ENCODE measurements at regions not wholly inside any gene's neighbourhood (a gene's known extent, or its start where the extent isn't known, plus 50 kb on each side); places are given as distances from the start of the nearest gene placed in this dataset.

DNA sequence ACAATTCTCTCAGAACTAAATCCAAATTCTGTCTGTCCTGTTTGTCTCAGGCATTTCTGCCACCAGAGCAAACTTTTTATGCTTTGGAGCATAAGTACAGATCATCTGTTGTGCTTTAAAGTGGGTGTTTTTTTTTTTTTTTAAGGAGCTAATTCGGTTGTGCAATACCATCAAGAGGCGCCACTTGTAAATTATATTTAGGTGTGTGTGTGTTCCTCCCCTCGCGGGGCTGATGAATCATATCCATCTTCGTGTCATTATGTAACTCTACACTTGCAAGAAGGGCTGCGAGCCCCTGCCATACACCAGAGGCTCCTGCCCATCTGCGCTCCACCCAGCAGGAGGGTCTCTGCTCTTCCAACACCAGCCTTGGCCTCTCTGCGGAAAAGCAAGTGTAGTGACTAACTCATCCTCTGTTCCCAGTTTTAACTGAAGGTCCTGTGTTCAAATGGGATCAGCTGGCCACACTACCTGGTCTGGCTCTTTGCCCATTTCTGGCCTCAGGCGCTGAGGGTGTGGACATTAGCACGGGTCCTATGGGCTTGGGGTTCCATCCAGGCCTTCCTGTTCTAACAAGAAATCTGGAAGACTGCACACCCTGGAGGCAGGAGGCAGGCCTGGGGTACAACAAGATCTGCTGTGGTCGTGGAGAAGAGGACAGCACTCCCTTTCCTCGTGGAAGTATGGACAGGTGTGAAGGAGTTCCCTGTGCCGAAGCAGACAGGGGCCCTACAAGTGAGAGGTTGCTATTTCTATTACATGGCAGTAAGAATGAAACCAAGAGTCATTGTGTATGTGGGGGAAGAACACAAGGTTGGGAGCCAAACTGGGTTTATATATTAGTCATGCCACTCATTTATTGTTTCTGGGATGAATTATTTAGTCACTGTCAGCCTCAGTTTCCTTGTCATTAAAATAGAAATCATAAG lies 96.1 kb upstream of the MBNL2 start:
- Histone ChIP-seq H3K4me3 (ENCODE audit: extremely low read depth in 1 of 4, insufficient read depth in 2 of 4, low read depth in 3 of 4, low read length in 4 of 4) (no peak overlapping the region), H2AK5ac (ENCODE audit: low read depth, low read length) (no peak overlapping the region), H2AFZ (ENCODE audit: low read length) (no peak overlapping the region), H3K18ac (ENCODE audit: extremely low read depth, low read length) (no peak overlapping the region), H3K9me3 (ENCODE audit: insufficient read depth in 2 of 2, low read depth in 1 of 2, low read length in 1 of 2) (no peaks in the 10 kb centered on the region), H3K23ac (ENCODE audit: insufficient read length) (no peak overlapping the region), H4K8ac (ENCODE audit: extremely low read depth, insufficient read depth, low read length) (no peak overlapping the region), H3K56ac (replicated peaks; ENCODE audit: insufficient read length, low read depth, low read length) (no peak overlapping the region), H2BK5ac (ENCODE audit: low read depth, low read length) (no peak overlapping the region), H4K20me1 (replicated peaks in 1 of 2; ENCODE audit: control insufficient read depth in 1 of 2, insufficient read depth in 2 of 2, low read length in 2 of 2) (no peaks in the 10 kb centered on the region), H3K27ac (ENCODE audit: low read depth, low read length) (no peak overlapping the region), H3K79me1 (ENCODE audit: low read depth, low read length) (no peaks in the 10 kb centered on the region), H3K14ac (ENCODE audit: insufficient read length) (no peak overlapping the region), H3K4me1 (replicated peaks in 1 of 4; ENCODE audit: control insufficient read depth in 3 of 4, insufficient read depth in 4 of 4, low read length in 3 of 4) (peaks cover 0 to 11% (median 3%) of the 10 kb centered on the region in 4 experiments; a peak in 3 of 7 replicates), H2BK120ac (replicated peaks; ENCODE audit: low read depth, low read length) (no peak overlapping the region), H4K5ac (ENCODE audit: insufficient read length, low read depth, low read length) (no peak overlapping the region), H3K79me2 (ENCODE audit: control insufficient read depth in 1 of 2, insufficient read depth in 2 of 2, low read length in 2 of 2) (no peaks in the 10 kb centered on the region), H3K27me3 (replicated peaks in 1 of 4; ENCODE audit: control insufficient read depth in 3 of 4, extremely low read depth in 1 of 4, insufficient read depth in 3 of 4, low read length in 3 of 4) (no peaks in the 10 kb centered on the region; a peak in 1 of 7 replicates), H3K4me2 (ENCODE audit: insufficient read depth in 1 of 2, low read depth in 2 of 2, low read length in 2 of 2) (no peak overlapping the region), H4K91ac (replicated peaks; ENCODE audit: insufficient read length, low read length) (no peak overlapping the region), H3K23me2 (ENCODE audit: low read depth, low read length) (no peaks in the 10 kb centered on the region), H3K36me3 (ENCODE audit: control insufficient read depth in 2 of 4, insufficient read depth in 4 of 4, low read length in 3 of 4) (no peaks in the 10 kb centered on the region), H2BK15ac (ENCODE audit: low read length) (no peak overlapping the region), H3K9ac (replicated peaks in 1 of 4; ENCODE audit: extremely low read depth in 1 of 4, low read depth in 3 of 4, low read length in 3 of 4) (no peak overlapping the region), H2BK20ac (ENCODE audit: low read length) (no peak overlapping the region), H3K4ac (replicated peaks; ENCODE audit: insufficient read length, low read depth, low read length) (no peak overlapping the region), H2BK12ac (ENCODE audit: low read depth, low read length) (no peak overlapping the region)
- ChIA-PET POLR2A (ENCODE audit: partially characterized antibody) (interaction anchor here (1.6 kb wide), 1 partner anchor 9 kb away, joined by 4 read pairs; no protein-coding TSS in a partner anchor), CTCF (ENCODE audit: partially characterized antibody) (interaction anchor here (0.6 to 9.3 kb wide), 10 partner anchors 9 to 234 kb away, joined by 3 to 90 read pairs (median 4); no protein-coding TSS in a partner anchor)
- WGBS, 2 experiments (ENCODE audit: extremely low coverage in 1 of 2, insufficient coverage in 1 of 2, insufficient read length in 1 of 2, insufficient replicate concordance in 2 of 2, low coverage in 1 of 2, low lambda C conversion rate in 2 of 2, missing lambda C conversion rate in 1 of 2) = 90% methylated on average over 13 of the region's 13 CpGs; no CpG with 5 or more reads in 1 of the 2 experiments
- DNase-seq (ENCODE audit: low read depth in 1 of 2, low spot score in 2 of 2) (no peak), FAIRE-seq (no peak)
- no peak for TF ChIP-seq SUZ12 (IDR thresholded peaks at IDR 0.05; ENCODE audit: low read length)
- no peak for TF ChIP-seq CHD1 (IDR thresholded peaks at IDR 0.05; ENCODE audit: low read depth, low read length)
- no peak for TF ChIP-seq CTBP2 (IDR thresholded peaks at IDR 0.05; ENCODE audit: borderline replicate concordance, insufficient read depth, insufficient read length, low read length)
